Prostate gland (tissue), 2 donors: ENCODE measurements at regions not wholly inside any gene's neighbourhood (a gene's known extent, or its start where the extent isn't known, plus 50 kb on each side); places are given as distances from the start of the nearest gene placed in this dataset.

Experiments
- DNase-seq: peaks from one replicate; pipeline ENCODE4 v3.0.0-alpha.2; 2019; ENCODE audit warnings: low spot score
- H3K27ac ChIP-seq, 2 donors: fragments of 200-600 bp; sonication (generic); 2 replicates each; pipeline ENCODE4 v1.5.1; 2017 to 2019
- H3K27me3 ChIP-seq: fragments of 200-600 bp; sonication (generic); replicated peaks from 2 replicates; pipeline ENCODE4 v1.5.1; 2019; ENCODE audit not compliant: insufficient read depth
- H3K36me3 ChIP-seq, 2 donors: fragments of 200-600 bp; sonication (generic); 1 replicate in 1 of 2; 2 replicates in 1 of 2; pipeline versions ENCODE4 v1.5.1 to v1.8.1; 2017 to 2019
- H3K4me1 ChIP-seq: fragments of 200-600 bp; sonication (generic); replicated peaks from 2 replicates; pipeline ENCODE4 v1.5.1; 2019
- H3K4me3 ChIP-seq, 2 donors: fragments of 200-600 bp; sonication (generic); 2 replicates each; pipeline ENCODE4 v1.5.1; 2017 to 2019
- H3K9me3 ChIP-seq: fragments of 200-600 bp; sonication (generic); 2 replicates; pipeline ENCODE4 v1.5.1; 2017
- CTCF ChIP-seq, 4 experiments: fragments of 200-600 bp in 2 of 4; fragments of 450-650 bp in 2 of 4; sonication (generic) in 2 of 4; IDR thresholded peaks; 1 replicate in 3 of 4; 2 replicates in 1 of 4; pipeline ENCODE4 v1.5.1; 2016 to 2019; ENCODE audit warnings: antibody characterized with exemption in 4 of 4, mild to moderate bottlenecking in 2 of 4, moderate library complexity in 2 of 4
- POLR2A ChIP-seq: fragments of 450-650 bp; IDR thresholded peaks from one replicate; pipeline ENCODE4 v1.6.1; 2016; ENCODE audit warnings: antibody characterized with exemption, mild to moderate bottlenecking
- POLR2AphosphoS5 ChIP-seq: sonication (generic); formaldehyde crosslinking; IDR thresholded peaks from one replicate; pipeline ENCODE4 v1.6.1; 2017; ENCODE audit warnings: antibody characterized with exemption
- WGBS: methylation state at CpG from one replicate; pipeline ENCODE4 v1.1.5; 2018; 5-methylcytosine and 5-hydroxymethylcytosine counted together
- intact Hi-C: fragments of 100-400 bp; cut with DNase I; formaldehyde crosslinking; loops from one replicate; pipeline ENCODE4 v1.14.2; 2022

GRCh38 chr20:3330046-3330741 is 77.3 kb downstream of the DNAAF9 start:
- Histone ChIP-seq H3K36me3 (no peaks in the 10 kb centered on the region), H3K27me3 (no peaks in the 10 kb centered on the region), H3K9me3 (no peaks in the 10 kb centered on the region), H3K4me1 (no peaks in the 10 kb centered on the region), H3K27ac (no peak overlapping the region), H3K4me3 (no peak overlapping the region)
- WGBS, result 86% methylated on average over 4 of the region's 4 CpGs
- no peak for DNase-seq
- intact Hi-C loops, result no loop called here
- no peak for TF ChIP-seq POLR2A
- TF ChIP-seq POLR2AphosphoS5, result no peak

GRCh38 chr20:3328501-3328900 is 79.0 kb downstream of the DNAAF9 start:
- intact Hi-C loops, result no loop called here

GRCh38 chr20:3326779-3327521 is 80.5 kb downstream of the DNAAF9 start:
- intact Hi-C loops, result no loop called here
- WGBS, result 71% methylated on average over 7 of the region's 7 CpGs

More at GRCh38 chr20:3328501-3328900, 79.0 kb downstream of the DNAAF9 start:
- 92% methylated on average over 4 of the region's 4 CpGs for WGBS
- Histone ChIP-seq H3K27ac (no peak overlapping the region), H3K4me1 (no peaks in the 10 kb centered on the region), H3K9me3 (no peaks in the 10 kb centered on the region), H3K27me3 (no peaks in the 10 kb centered on the region), H3K36me3 (no peaks in the 10 kb centered on the region), H3K4me3 (no peak overlapping the region)
- no peak for DNase-seq
- TF ChIP-seq CTCF (IDR thresholded peaks at IDR 0.05) (no peak), POLR2A (no peak), POLR2AphosphoS5 (no peak)

GRCh38 chr20:3325864-3326263 is 81.6 kb downstream of the DNAAF9 start:
- intact Hi-C loops, result no loop called here
- no peak for DNase-seq
- no peak for TF ChIP-seq POLR2A
- TF ChIP-seq POLR2AphosphoS5, result no peak
- TF ChIP-seq CTCF (IDR thresholded peaks at IDR 0.05), result no peak

More at GRCh38 chr20:3326779-3327521, 80.5 kb downstream of the DNAAF9 start:
- Histone ChIP-seq H3K27me3 (no peaks in the 10 kb centered on the region), H3K27ac (peak overlapping the region in 1 of 2 donors; percentile 53), H3K36me3 (no peaks in the 10 kb centered on the region), H3K9me3 (no peaks in the 10 kb centered on the region), H3K4me3 (no peak overlapping the region), H3K4me1 (no peaks in the 10 kb centered on the region)
- no peak for DNase-seq
- TF ChIP-seq POLR2AphosphoS5 (peak; percentile 15), CTCF (IDR thresholded peaks at IDR 0.05) (no peak)

GRCh38 chr20:3323398-3323797 is 84.1 kb downstream of the DNAAF9 start:
- Histone ChIP-seq H3K9me3 (no peaks in the 10 kb centered on the region), H3K27me3 (no peaks in the 10 kb centered on the region), H3K36me3 (no peaks in the 10 kb centered on the region), H3K4me3 (no peak overlapping the region), H3K4me1 (no peaks in the 10 kb centered on the region), H3K27ac (no peak overlapping the region)
- TF ChIP-seq POLR2A, result no peak
- 84% methylated on average over 5 of the region's 5 CpGs for WGBS
- no peak for DNase-seq
- intact Hi-C loops, result no loop called here

More at GRCh38 chr20:3325864-3326263, 81.6 kb downstream of the DNAAF9 start:
- 90% methylated on average over 2 of the region's 2 CpGs for WGBS
- Histone ChIP-seq H3K4me3 (no peak overlapping the region), H3K27me3 (no peaks in the 10 kb centered on the region), H3K27ac (no peak overlapping the region), H3K36me3 (no peaks in the 10 kb centered on the region), H3K4me1 (no peaks in the 10 kb centered on the region), H3K9me3 (no peaks in the 10 kb centered on the region)
